GM19351 (cell line): ENCODE measurements at regions not wholly inside any gene's neighbourhood (a gene's known extent, or its start where the extent isn't known, plus 50 kb on each side); places are given as distances from the start of the nearest gene placed in this dataset.

Source experiments
- ATAC-seq: cut with Tn5 transposase; IDR thresholded peaks from one replicate; pipeline ENCODE4 v1.9.1; 2021; ENCODE audit warnings: mild to moderate bottlenecking, moderate library complexity; ENCODE audit not compliant: unreplicated experiment

DNA sequence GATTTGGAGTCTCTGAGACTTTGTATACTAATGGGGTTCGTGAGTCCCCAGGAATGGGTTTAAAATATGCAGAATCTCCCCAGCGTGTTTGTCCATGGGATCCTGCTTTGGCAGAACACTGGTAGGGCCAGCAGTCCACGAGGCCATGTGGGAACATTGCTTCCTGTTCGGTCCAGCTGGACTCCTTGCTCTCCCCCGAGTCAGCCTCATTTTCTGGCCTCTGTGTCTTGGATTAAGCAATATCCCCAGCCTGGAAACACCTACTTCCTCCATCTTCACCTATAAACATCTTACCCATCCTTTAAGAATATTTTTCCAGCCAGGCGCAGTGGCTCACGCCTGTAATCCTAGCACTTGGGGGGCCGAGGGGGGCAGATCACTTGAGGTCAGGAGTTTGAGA lies 142.4 kb downstream of the NAV1 start:
- no peak for ATAC-seq

- no peak for ATAC-seq
Measured at GRCh38 chr1:201682964-201683363, 144.0 kb downstream of the NAV1 start.

- ATAC-seq = no peak
Measured at GRCh38 chr1:201683397-201683796, 144.5 kb downstream of the NAV1 start.

- ATAC-seq = no peak
Measured at GRCh38 chr1:201685485-201685884, 143.5 kb upstream of the IPO9 start.

DNA sequence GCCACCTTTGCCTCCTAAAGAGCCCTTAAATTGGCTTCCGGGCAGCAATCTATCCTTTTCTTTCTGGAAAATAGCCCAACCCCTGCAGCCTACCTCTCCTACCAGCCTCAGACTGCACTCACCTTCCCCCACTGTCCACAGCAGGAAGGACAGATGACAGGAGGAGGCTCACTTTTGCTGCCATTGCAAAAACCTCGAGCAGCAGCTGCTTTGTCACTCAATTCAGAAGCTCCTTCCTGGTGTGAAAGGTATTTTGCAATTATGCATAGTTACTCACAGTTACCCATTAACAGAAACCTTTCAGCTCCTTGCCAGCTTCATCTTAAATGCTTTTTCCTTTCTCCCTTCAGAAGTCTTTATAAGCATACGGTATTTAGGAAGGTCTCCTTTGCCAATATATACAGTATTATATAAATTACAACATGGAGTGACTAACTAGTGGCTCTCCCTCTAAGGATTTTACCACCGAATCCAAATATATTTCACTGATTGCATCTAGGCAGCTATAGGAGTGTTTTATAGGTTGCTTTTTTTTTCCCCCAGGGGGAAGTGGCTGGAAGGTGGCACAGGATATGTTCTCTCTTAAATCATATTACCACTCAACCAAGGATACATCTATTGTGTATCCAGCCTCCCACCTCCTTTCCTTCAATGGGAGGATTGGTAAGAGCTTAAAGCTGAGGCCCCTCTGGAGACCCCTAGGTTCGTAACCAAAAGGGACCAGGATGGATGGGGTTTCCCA lies 142.1 kb upstream of the IPO9 start:
- ATAC-seq = no peak

DNA sequence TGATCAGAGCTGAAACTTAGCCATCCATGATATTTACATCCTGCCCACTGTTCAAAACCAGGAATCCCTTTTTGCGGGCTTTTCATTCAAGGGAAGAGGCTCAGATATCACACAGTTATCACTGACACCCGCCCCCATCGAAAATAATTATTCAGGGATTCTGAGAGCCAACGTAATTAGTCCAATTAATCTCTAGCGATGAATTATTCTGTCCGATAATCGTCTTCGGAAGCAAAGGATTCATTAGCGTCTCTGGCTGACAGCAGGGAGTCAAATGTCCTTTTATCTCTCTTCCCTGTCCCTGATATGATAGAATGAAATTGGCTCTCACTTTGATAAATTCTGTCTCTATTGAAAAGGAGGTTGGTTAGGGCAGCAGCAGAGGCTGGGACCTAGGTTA lies 140.4 kb upstream of the IPO9 start:
- ATAC-seq = no peak

DNA sequence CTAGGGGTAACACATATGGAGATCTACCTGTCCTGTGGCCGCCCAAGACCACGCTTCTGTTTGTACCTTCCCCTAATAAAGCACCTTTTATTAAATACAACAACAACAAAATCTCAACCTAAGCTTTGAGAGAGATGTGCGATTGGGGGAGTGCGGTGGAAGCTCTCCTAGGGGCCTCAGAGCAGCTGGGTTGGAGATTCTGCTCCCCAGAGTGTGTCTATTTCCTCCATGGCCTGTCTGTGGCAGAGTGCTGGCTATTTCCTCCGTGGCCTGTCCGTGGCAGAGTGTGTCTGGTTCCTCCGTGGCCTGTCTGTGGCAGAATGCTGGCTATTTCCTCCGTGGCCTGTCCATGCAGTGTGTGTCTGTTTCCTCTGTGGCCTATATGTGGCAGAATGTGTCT lies 139.3 kb upstream of the IPO9 start:
- ATAC-seq = no peak

- ATAC-seq = no peak
Measured at GRCh38 chr1:201690528-201690927, 138.4 kb upstream of the IPO9 start.

DNA sequence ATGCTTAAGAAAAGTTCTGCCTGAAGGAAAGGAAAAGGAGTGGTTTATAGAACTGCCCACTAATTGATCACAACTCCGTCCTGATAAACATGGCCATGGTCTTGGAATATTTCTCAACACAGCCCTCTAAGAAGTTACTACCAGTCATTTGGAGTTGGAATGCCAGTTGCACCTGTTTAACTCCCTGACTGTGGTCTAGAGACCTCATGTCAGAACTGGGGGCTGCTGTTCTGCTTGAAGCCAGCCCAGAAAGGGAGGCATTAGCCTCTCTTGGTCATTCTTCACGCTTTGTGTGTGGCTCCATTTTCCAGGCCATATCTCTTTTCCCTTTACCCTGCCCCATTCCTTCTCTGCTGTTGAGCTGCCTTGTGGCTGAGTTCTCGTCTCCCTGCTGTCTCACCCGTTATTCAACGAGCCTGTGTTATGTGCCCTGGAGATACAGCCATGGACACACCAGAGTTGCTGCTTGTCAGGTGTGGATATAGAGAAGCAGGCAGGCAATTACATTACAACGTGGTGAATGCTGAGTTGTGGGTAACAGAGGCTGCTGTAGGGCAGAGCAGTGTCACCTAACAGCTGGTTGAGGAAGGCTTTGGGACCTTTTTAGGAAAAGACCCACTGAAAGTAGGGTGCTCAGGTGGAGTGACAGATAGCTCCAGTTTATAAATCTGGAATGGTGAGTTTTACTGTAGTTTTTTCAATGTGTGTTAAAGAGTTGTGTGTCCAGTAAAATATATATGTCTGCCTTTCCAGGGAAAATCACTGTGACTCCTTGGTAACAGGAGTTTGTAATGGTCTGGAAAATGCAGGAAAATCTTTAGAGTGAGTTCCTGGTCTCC lies 137.0 kb upstream of the IPO9 start:
- ATAC-seq = no peak

GRCh38 chr1:201692555-201693394 lies 136.2 kb upstream of the IPO9 start:
- no peak for ATAC-seq

DNA sequence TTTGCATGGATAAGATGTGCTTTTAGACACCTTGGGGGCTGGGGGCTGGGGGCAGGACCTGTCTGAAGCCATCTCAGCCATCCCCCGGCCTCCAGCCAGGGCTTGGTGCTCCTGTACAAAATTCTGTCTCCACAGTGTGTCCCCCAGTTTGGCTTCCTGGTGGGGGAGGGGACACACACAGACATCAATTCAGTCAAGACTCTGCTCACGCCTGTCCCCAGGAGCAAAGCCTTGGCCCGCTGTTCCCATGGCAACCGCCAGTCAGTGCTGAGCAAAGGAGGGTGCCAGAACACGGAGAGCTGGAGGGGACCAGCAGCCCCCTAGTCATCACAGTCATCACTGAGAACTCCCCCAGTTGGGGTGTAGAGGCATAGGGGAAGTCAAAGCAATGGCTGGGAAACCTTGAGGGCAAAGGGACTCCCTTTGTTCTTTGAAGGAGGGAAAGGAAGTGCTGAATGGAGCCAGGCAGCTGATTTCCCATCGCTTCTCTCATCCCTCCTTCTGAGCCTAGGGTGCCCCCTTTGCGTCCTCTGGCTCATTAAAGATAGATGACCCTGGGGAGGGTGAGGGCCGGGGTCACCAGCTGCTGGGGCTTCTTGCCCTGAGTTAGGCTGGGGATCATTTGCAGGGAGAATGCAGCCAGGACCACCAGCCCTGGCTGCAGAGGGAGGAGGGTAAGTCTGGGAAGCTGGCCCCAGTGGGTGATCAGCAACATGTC lies 134.9 kb upstream of the IPO9 start:
- no peak for ATAC-seq

DNA sequence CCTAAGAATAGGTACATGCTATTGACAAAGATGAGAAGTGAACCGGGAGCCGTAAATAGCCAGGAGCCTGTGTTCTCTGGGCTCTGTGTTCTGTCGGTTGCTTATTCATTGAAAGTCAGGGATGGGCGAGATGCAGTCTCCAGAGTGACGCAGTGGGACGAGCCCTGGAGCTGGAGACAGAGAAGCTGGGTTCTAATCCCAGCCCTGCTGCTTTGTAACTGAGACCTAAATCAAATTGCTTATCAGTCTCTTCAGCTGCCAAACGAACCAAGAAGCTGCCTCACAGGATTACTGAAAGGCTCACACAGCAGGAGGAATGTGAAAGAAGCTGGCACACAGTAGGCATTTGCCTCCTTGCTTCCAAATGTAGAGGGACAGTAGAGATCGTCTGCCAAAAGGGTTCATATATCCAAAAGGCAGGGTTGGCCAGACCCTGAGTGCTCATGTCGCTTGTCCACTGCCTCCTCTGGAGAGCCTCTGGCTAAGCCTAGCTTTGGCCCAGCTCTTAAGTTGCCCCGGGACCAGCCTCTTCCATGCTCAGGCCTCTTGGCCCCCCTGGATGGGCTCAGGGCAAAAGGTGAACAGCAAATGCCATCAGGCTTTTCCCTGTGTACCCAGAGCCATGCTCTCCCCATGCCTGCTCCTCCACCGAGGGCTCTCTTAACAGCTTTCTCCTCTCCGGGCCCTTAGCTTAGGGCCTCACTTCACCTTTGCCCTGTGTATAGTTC lies 134.2 kb upstream of the IPO9 start:
- ATAC-seq = no peak

DNA sequence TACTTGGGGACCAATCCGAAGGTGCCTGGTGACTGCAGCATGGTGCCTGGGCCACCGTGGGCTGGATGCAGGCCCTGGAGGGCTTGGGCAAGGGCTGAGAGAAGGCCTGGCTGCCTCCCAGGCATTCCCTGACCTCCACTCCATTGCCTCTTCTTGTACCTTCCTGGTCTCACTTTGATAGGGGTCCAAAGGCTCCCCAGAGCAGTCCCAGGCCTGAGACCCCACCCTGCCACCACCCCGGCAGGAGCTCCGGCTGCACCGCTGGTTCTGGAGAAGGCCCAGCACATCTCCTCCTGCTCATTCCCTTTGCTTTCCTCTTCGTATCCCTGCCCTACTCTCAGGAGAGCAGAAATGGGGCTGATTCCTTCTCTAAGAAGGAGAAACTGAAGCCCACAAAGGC lies 133.3 kb upstream of the IPO9 start:
- no peak for ATAC-seq

DNA sequence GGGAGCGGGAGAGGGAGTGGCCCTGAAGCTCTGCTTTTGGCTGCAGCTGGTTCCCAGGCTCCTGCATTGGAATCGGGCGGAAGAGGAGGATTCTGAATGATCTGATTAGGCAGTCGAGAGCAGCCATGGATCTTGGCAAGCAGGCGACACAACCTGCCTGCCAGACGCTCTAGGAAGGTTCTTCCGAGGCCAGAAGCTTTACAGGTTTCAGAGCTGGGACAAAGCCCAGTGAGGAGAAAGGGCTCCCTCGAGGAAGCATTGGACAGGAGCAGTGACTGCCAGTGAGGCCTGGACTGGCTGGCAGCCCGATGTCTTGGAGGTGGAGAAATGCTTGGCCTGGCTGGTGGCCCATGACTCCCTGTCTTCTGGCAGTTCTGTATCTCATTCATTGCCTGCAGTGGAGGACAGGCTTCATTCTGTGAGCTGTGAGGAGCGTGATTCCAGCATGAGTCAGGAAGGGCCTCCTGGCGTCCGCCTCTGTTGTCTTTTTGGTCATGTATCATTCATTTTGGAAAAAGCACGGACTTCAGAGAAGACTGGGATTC lies 132.7 kb upstream of the IPO9 start:
- no peak for ATAC-seq

DNA sequence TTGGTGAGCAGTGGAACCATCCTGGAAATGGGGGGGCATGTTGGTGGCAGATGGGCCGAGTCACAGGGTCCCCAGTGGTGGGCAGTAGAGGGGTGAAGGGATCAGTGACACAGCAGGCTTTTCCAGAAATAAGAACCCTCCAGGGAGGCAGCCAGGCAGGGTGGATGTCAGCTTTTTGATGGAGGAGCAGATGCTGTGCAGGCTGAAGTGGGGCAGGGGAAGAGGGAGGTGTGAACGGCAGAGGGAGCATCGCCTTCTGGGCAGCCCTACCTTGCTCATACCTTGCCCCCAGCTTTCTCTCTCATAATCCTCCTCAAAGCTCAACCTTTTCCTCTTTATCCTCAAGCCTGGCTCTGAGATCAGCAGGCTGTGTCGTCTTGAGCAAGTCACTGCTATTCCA lies 131.8 kb upstream of the IPO9 start:
- ATAC-seq = no peak

- no peak for ATAC-seq
Measured at GRCh38 chr1:201701831-201702230, 127.1 kb upstream of the IPO9 start.

GRCh38 chr1:201702936-201703335 lies 126.0 kb upstream of the IPO9 start:
- no peak for ATAC-seq

DNA sequence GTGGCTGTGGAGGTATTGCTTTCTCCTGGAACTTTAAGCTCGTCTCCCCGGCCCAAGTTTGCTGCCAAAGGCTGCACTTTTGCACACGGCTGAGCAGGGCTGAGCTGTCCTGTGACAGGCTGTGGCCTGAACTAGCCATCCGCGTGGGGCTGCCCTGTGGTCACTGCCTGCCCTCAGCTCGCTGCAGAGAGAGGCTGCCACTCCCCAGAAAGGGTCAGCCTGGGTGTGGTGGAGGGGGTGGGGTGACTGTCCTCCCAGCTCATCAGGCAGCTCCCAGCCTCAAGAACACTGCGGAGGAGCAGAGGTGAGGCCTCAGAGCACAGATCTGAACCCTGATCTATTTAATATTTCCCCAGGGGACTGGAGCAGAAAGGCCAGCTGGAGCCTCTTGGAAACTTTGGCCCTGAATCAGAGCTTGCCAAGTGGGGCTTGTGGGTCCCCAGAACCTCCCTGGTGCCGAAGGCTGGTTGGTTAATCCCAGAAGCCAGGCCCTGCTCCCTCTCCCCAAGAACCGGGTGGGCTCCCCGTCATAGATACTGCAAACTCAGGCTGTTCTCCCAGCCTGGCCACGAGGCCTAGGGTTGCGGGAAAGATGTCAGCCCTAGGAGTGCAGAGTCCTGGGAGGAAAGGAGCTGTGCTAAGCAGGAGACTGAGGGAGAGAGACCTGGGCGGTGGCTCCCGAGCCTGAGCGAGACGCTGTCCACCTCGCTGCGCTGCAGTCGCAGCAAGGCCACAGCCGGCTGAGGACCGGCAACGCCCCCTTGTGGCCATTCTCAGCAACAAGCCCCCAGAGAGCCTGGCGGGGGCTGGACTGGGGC lies 125.1 kb upstream of the IPO9 start:
- no peak for ATAC-seq

DNA sequence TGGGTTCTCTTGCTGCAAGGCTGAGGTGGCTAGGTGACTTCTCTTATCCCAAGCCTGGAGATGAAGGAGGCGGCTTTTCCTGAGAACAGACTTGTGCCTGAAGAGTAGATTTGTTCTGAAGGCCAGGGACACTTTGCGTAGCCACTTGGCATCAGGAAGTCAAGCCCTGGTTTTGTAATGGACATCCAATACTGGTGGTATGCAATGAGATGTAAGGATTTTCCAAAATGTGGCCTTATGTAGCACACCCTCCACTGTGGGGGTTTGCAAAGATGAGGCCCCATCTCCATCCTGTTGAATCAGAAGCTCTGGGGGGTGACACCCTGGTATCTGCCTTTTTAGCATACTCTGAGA lies 124.5 kb upstream of the IPO9 start:
- no peak for ATAC-seq
